ENCODE measurements at regions not wholly inside any gene's neighbourhood (a gene's known extent, or its start where the extent isn't known, plus 50 kb on each side); places are given as distances from the start of the nearest gene placed in this dataset.
A peak's percentile ranks its signal among the peaks of the same experiment; 100 is the strongest.
"Not testable (repeated sequence)": the region's sequence is repeated elsewhere in the genome, so short reads cannot be mapped to it uniquely, and the experiment has no call there.

DNA sequence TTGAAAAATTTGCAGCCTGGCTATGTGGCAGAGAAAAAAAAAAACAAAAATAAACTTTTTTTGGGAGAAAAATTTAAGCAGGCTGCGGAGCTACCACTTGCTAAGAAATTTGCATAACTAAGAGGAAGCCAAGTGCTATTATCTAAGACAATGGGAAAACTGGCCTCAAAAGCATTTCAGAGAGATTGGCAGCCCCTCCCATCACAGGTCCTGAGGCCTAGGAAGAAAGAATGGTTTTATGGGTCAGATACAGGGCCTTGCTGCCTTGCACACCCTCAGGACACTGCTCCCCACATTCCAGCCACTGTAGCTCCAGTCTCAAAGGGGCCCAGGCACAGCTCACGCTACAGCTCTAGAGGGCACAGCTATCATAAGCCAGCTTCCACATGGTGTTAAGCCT lies 777.9 kb downstream of the TENT5A start:
- no peak for DNase-seq

- DNase-seq: peak; percentile 8
Observed at GRCh38 chr6:80969439-80969838, 783.0 kb downstream of the TENT5A start.

- no peak for DNase-seq
Observed at GRCh38 chr6:80967609-80968008, 784.9 kb downstream of the TENT5A start.

- no peak for DNase-seq
Observed at GRCh38 chr6:80962382-80962781, 790.1 kb downstream of the TENT5A start.

- DNase-seq: no peak
Observed at GRCh38 chr6:80961166-80961565, 791.3 kb downstream of the TENT5A start.

DNA sequence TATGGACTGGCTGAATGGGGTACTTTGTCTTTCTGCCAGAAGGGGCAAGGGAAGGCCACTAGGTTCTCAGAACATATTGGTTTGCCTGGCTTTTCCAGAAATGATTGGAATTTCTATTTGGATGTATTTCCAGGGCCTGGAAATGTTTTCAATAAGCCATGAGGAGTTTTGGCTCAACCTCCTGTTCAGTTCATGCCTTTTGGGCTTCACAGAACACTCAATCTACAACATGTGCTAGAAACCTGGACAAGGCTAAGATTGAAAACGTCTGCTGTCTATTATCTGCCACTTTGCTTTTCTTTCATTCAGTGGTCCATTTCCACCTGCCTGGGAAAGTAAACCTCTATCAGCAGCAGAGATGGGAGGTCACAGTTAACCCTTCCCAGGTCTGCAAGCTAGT lies 793.4 kb downstream of the TENT5A start:
- no peak for DNase-seq

- no peak for DNase-seq
Observed at GRCh38 chr6:80956898-80957297, 795.6 kb downstream of the TENT5A start.

DNA sequence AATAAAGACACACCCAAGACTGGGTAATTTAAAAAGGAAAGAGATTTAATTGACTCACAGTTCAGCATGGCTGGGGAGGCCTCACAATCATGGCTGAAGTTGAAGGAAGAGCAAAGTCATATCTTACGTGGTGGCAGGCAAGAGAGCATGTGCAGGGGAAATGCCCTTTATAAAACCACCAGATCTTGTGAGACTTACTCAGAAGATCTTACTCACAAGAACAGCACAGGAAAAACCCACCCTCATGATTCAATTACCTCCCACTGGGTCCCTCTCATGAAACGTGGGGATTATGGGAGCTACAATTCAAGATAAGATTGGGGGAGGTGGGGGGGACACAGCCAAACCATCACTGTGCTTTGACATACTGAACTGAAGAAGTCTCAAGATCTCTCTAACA lies 800.0 kb downstream of the TENT5A start:
- DNase-seq: not testable (repeated sequence)

GRCh38 chr6:80946402-80946801 lies 806.1 kb downstream of the TENT5A start:
- DNase-seq: no peak

DNA sequence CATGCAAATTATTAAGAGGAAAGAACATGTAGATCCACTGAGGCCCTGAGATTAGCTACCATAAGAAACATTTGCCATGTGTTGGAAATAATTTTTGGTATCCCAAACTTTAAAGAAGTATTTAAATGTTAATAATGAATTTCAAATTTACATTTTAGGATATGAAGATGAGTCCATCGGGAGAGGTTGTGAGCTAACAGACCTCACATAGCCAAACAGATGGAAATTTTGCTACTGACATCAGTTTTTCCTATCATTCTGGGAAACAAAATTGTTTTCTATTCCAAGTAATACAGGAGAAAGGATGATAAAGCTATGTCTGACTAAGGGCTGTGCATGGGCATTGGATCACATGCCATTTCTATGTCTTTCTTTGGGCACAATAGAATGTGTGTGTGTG lies 809.6 kb downstream of the TENT5A start:
- no peak for DNase-seq

DNA sequence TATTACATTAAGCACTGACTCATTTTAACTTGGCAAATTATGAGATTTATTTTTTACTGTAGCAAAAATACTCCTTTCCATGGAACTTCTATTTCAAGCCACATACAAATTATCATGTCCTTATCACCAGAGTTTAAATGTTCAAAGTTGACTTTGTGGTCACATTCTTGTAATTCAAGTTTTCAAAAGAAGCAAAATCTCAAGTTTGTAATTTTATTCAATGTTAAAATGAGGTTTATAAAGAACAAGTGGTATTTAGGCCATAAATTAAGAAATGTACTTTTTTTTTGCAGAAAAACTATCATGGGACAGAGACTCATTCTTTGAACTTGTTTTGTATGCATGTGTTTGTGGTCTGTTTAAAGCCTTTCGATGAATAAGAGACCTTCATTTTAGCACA lies 811.5 kb downstream of the TENT5A start:
- no peak for DNase-seq

- peak; percentile 7 for DNase-seq
Observed at GRCh38 chr6:80940571-80940970, 811.9 kb downstream of the TENT5A start.

DNA sequence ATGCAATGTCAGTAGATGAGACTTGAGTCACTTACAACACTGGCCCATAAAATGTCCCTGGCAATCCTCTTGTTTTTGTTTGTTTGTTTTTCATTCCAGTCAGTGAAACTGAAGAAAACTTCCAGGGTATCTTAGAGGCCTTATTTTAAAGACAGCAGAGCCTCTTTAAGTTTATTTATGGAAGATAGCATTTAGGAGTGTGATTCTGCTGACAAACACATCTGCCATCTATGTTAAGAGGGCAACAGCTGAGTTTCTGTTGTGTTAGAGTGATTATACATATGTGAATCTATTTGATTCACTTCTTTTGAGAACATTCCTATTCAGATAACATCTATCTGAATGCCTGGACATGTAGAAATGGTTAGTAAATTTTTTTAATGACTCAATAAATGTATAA lies 812.6 kb downstream of the TENT5A start:
- DNase-seq: peak; percentile 5

GRCh38 chr6:80939480-80939879 lies 813.0 kb downstream of the TENT5A start:
- DNase-seq: no peak

DNA sequence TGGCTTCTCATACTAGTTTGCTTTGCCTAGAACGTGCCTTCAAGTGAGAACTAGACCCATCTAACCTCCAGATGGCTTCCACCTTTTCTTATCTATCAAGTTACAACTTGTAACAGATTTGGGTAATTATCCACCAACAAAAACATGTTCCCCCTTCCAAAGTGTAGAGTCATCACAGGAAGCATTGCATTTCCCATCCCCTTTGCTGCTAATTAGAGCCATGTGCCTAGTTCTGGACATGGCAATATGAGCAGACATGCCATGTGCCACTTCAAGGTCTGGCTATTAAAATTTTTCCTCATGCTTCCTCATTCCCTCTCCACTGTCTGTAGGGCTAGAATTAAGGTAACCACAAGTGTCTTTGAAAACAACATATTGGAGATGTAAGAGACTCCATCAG lies 814.4 kb downstream of the TENT5A start:
- DNase-seq: peak; percentile 16

- DNase-seq: peak; percentile 67
Observed at GRCh38 chr6:80932359-80932758, 820.1 kb downstream of the TENT5A start.

DNA sequence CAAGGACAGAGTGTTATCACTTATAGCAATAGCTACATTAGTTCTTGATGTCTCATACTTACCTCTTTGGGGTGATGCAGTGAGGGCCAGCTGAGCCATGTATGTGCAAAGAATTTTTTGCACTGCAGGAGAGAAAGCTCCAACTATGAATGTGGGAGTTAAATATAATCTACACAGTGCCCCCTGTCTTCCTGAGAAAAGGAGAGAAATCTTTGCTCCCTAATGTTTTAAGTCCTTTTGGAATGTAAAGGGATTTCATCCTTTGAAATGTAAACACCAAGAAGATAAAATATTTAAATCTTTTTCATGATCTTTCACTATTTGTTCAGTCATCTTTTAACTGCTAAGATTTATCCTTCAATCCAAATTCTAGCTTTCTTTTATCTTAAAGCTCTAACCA lies 822.1 kb downstream of the TENT5A start:
- DNase-seq: no peak

- no peak for DNase-seq
Observed at GRCh38 chr6:80923816-80924215, 817.3 kb downstream of the BCKDHB start.

- no peak for DNase-seq
Observed at GRCh38 chr6:80922916-80923455, 816.5 kb downstream of the BCKDHB start.

- DNase-seq: no peak
Observed at GRCh38 chr6:80921861-80922460, 815.5 kb downstream of the BCKDHB start.

GRCh38 chr6:80907831-80908230 lies 801.4 kb downstream of the BCKDHB start:
- no peak for DNase-seq

DNA sequence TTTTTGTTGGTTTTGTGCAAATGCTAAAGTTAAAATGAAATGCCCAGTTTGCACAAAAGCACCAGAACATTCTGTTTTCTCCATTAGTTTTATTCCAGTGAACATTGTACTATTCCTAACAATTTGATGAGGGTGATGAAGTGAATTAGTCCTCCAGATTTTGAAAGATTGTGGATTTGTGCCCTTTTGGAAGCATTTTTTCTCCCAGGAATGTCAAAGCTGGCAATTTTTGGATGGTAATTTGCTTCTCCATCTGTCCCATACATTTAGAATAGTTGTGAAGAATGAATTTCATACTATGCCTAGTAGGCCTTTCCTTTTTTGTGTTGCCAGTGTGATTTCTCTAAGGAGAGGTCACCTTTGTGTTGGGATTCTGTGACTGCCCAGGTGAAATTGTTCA lies 797.2 kb downstream of the BCKDHB start:
- no peak for DNase-seq

DNA sequence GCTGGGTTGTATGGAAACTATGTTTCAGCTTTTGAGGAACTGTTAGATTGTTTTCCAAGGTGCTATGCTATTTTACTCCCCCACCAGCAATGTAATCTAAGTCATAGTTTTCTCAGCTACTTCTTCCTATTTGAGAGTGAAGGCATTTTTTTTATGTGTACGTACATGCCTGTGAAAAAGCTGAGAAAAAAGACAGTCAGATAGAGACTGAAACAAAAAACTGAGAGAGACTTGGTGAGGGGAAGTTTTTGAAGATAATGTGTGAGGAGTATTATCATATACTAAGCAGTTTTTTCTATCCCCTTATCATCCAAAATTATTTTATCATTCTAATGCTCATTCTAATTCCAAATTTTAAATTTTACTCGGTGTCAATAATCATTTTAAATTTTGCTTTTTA lies 780.0 kb downstream of the BCKDHB start:
- no peak for DNase-seq

- DNase-seq: no peak
Observed at GRCh38 chr6:80872951-80873308, 766.5 kb downstream of the BCKDHB start.

GRCh38 chr6:80872199-80872950 lies 765.9 kb downstream of the BCKDHB start:
- no peak for DNase-seq

All from EL (cell line).